Choroid plexus epithelial cell (primary cell): ENCODE measurements at regions not wholly inside any gene's neighbourhood (a gene's known extent, or its start where the extent isn't known, plus 50 kb on each side); places are given as distances from the start of the nearest gene placed in this dataset.

Experiments used
- DNase-seq: peaks from one replicate; pipeline ENCODE4 v3.0.0-alpha.2; 2010; ENCODE audit warnings: low read depth
- H3K4me3 ChIP-seq: 2 replicates; pipeline ENCODE4 v1.5.1; 2011; ENCODE audit warnings: low read depth, mild to moderate bottlenecking, control low read depth, low read length, moderate library complexity
- TF ChIP-seq, protein P1 (sequence below): conservative IDR thresholded peaks from 2 replicates; pipeline ENCODE4 v1.5.1; 2011; ENCODE audit warnings: low read depth, mild to moderate bottlenecking, control low read depth, inconsistent platforms, low read length, moderate library complexity

DNA sequence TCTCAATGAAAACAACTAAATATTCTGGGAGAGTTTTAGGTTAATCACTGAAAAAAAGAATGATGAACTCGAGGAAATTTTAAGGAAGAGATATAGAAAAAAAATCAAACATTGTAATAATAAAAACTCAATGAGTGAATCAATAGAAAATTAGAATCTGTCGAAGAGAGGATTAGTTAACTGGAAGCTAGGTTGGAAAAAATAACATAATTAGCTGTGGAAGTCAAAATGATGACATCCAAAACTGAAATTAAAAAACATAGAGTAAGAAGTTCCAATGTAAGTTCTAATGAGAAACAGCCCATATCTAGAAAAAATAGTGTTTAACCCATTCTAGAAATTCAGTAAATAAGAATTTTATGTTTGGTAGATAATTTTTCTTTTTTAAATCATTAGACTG lies 299.3 kb upstream of the RARB start:
- H3K4me3 ChIP-seq: no peak overlapping the region
- DNase-seq: no peak
- TF ChIP-seq, protein P1, sequence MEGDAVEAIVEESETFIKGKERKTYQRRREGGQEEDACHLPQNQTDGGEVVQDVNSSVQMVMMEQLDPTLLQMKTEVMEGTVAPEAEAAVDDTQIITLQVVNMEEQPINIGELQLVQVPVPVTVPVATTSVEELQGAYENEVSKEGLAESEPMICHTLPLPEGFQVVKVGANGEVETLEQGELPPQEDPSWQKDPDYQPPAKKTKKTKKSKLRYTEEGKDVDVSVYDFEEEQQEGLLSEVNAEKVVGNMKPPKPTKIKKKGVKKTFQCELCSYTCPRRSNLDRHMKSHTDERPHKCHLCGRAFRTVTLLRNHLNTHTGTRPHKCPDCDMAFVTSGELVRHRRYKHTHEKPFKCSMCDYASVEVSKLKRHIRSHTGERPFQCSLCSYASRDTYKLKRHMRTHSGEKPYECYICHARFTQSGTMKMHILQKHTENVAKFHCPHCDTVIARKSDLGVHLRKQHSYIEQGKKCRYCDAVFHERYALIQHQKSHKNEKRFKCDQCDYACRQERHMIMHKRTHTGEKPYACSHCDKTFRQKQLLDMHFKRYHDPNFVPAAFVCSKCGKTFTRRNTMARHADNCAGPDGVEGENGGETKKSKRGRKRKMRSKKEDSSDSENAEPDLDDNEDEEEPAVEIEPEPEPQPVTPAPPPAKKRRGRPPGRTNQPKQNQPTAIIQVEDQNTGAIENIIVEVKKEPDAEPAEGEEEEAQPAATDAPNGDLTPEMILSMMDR: no peak

DNA sequence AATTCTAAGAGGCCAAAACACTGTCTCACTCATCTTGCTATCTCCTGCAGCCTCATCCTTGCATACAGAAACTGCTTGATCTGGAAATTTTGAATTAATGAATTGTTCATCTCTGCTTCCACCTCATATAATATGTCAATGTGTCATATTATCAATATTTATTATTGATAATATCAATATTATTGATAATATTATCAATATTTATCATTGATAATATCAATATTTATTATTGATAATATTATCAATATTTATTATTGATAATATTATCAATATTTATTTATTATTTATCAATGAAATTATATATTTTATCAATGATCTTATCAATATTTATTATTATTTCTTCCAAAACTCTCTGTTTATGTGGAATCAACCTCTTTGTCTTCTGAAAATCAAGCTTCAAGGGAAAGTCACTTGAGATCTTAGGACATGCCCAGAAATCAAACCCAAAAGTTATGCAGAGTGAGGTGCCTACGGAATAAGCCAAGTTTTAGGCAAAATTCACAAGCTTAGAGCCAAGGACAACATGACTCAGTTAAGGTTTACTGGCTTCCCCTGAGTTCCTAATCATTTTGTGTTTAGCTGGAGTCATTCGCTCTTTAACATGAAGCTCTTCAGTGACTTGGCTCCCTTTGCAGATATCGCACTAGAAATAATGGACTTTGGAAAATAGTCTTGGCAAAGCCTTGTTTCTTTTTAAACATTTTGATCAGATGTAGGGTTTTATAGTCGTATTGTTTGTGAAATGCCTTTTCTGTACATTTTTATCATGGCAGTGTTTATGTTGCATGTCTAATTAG lies 297.1 kb upstream of the RARB start:
- H3K4me3 ChIP-seq: no peak overlapping the region
- no peak for DNase-seq
- TF ChIP-seq, protein P1: no peak

DNA sequence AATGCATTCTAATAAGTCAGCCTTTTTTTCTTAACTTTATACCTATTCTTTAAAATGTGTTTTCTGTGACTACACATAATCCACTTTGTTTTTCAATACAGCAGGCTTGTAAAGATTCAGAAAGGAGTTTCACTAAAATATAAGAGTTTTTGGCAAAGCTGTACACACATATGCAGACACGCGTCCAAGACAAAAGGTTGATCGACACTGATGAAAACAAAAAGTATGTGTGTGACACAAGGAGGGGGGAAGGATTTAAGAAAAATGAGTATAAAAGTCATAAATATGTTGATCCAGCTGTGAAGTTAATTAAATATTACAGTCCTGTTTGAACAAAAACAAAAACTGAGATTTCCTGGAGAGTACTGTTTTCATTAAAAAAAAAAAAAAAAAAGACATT lies 294.5 kb upstream of the RARB start:
- TF ChIP-seq, protein P1: no peak
- no peak overlapping the region for H3K4me3 ChIP-seq
- DNase-seq: no peak

DNA sequence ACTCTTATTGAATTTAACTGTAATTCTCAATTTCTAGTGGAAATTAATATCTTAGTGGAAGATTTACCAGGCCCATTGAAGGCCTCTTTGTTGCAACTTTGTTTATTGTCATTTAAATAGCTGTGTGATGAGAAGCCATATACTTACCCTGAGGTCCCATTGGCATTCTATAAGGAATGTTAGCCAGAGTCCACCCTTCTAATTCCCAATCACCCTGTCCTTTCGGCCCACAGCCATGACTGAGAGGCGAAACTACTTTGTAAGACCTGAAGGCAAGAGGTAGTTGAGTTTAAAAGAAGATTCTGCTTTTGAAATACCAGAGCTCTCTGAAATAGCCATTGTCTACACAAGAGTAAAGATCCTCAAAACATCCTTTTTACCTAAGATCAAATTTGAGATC lies 290.5 kb upstream of the RARB start:
- TF ChIP-seq, protein P1: no peak
- no peak for DNase-seq
- no peak overlapping the region for H3K4me3 ChIP-seq

DNA sequence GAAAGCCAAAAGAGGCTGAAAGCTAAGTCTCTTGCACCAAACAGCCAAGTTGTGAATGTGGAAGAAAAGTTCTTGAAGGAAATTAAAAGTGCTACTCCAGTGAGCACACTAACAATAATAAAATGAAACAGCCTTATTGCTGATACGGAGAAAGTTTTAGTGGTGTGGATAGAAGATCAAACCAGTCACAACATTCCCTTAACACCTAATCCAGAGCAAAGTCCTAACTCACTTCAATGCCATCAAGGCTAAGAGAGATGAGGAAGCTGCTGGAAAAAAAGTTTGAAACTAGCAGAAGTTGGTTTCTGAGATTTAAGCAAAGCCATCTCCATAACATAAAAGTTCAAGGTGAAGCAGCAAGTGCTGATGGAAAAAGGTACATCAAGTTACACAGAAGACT lies 288.8 kb upstream of the RARB start:
- no peak overlapping the region for H3K4me3 ChIP-seq
- TF ChIP-seq, protein P1: no peak
- no peak for DNase-seq

DNA sequence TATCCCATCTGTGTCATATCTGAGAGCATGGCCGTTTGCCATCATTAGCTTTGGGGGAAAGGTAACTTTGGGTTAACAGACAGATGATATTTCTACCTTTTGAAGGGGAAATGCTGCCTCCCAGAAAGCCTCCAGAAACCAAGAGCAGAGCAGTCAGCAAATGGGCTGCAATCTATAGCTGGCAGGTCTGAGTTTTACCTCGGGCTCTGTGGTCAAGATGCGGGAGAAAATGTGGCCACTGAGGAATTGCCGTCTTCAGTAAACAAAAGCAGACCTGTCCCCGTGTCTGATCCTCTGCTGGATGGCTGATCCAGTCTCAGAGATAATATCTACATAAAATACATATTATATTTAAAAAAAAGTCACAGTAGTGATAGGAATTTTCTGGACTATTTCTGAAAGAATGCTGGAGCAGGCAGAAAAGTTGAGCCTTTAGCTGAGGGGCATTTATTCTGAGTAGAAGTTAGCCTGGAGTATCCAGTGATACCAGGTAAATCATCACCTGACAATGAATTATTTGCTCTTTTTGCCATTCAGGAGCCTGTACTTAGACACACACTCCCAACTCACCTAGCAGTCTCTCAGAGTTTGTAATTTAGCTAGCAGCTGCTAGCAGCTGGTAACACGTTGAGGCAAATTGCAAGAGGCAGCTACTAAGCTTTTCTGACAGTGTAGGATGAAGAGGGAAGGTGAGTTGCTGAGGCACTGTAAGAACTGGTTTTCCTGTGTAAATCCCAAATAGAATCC lies 285.3 kb upstream of the RARB start:
- TF ChIP-seq, protein P1: no peak
- DNase-seq: no peak
- no peak overlapping the region for H3K4me3 ChIP-seq
